ENCODE measurements at regions not wholly inside any gene's neighbourhood (a gene's known extent, or its start where the extent isn't known, plus 50 kb on each side); places are given as distances from the start of the nearest gene placed in this dataset.

DNA sequence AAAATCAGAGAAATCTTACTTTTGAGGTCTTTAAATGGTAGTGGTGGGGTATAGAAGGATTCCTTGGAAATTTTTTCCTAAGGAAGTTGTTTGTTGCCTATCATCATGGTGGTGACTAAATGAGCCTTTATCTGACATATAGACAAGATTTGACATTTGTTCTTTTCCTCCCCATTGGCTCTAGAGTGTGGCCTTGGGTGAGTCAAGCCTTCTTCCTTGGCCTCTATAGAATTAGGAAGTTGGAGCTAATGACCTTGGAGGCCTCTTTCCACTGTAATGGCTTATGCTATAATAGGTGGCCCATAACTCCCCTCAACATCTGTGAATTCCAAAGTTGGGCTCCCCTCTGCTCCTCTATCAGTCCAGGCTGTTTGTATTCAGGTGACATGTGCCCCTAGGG is 79.1 kb upstream of the HNF1B start:
- Histone ChIP-seq H3K36me3 (no peaks in the 10 kb centered on the region), H3K9me3 (no peaks in the 10 kb centered on the region), H3K4me1 (ENCODE audit: control insufficient read depth in 1 of 2, insufficient read depth in 1 of 2, low read depth in 1 of 2, low read length in 1 of 2) (peaks cover 22 to 24% of the 10 kb centered on the region in 2 experiments), H3K27ac (no peak overlapping the region), H3K27me3 (no peaks in the 10 kb centered on the region), H3K4me3 (ENCODE audit: low read depth in 1 of 2, low read length in 1 of 2) (no peak overlapping the region)
- TF ChIP-seq CTCF (IDR thresholded peaks at IDR 0.05) = no peak

DNA sequence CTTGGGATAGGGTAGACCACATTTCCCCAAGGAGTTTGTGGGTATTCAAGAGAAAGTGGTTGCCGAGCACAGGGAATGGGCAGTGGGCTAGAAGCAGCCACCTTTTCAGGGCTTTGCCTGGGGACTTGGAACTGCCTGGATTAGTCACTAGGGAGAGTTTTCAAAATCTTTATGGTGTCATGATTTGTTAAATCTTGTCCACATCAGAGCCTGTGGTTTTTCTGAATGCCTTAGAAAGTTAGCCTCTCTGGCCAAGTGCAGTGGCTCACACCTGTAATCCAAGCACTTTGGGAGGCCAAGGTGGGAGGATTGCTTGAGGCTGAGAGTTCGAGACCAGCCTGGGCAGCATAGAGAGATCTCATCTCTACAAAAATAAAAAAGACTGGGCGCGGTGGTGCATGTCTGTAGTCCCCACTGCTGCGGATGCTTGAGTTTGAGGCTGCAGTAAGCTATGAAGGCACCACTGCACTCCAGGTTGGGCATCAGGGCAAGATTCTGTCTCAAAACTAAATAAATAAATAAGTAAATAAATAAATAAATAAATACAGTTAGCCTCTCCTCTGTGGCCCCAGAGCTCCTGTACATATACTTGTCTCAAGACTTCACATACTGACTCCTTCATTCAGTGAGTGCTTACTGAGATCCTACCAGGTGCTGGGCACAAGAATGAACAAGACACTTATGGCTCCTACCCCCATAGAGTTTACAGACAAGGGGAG is 76.3 kb upstream of the HNF1B start:
- no peaks in the 10 kb centered on the region for H3K27me3 ChIP-seq
- peaks cover under 1 to 1% of the 10 kb centered on the region in 2 experiments for H3K4me1 ChIP-seq (ENCODE audit: control insufficient read depth in 1 of 2, insufficient read depth in 1 of 2, low read depth in 1 of 2, low read length in 1 of 2)
- TF ChIP-seq CTCF (IDR thresholded peaks at IDR 0.05) = no peak
- H3K36me3 ChIP-seq = no peaks in the 10 kb centered on the region
- no peaks in the 10 kb centered on the region for H3K9me3 ChIP-seq
- no peak overlapping the region for H3K4me3 ChIP-seq (ENCODE audit: low read depth in 1 of 2, low read length in 1 of 2)
- H3K27ac ChIP-seq = no peak overlapping the region

- no peaks in the 10 kb centered on the region for H3K27me3 ChIP-seq
- H3K9me3 ChIP-seq = no peaks in the 10 kb centered on the region
- no peaks in the 10 kb centered on the region for H3K36me3 ChIP-seq
- no peak for TF ChIP-seq CTCF (IDR thresholded peaks at IDR 0.05)
- H3K4me1 ChIP-seq (ENCODE audit: control insufficient read depth in 1 of 2, insufficient read depth in 1 of 2, low read depth in 1 of 2, low read length in 1 of 2) = peaks cover 0 to under 1% of the 10 kb centered on the region in 2 experiments
- no peak overlapping the region for H3K27ac ChIP-seq
- no peak overlapping the region for H3K4me3 ChIP-seq (ENCODE audit: low read depth in 1 of 2, low read length in 1 of 2)
Measured at GRCh38 chr17:37820313-37820994, 75.6 kb upstream of the HNF1B start.

GRCh38 chr17:37818689-37819088 is 73.8 kb upstream of the HNF1B start:
- H3K36me3 ChIP-seq = no peaks in the 10 kb centered on the region
- H3K27ac ChIP-seq = no peak overlapping the region
- H3K9me3 ChIP-seq = no peaks in the 10 kb centered on the region
- no peaks in the 10 kb centered on the region for H3K27me3 ChIP-seq
- H3K4me1 ChIP-seq (ENCODE audit: control insufficient read depth in 1 of 2, insufficient read depth in 1 of 2, low read depth in 1 of 2, low read length in 1 of 2) = peaks cover 0 to 3% of the 10 kb centered on the region in 2 experiments
- no peak overlapping the region for H3K4me3 ChIP-seq (ENCODE audit: low read depth in 1 of 2, low read length in 1 of 2)
- no peak for TF ChIP-seq CTCF (IDR thresholded peaks at IDR 0.05)

- Histone ChIP-seq H3K36me3 (no peaks in the 10 kb centered on the region), H3K9me3 (no peaks in the 10 kb centered on the region), H3K27me3 (no peaks in the 10 kb centered on the region), H3K27ac (no peak overlapping the region), H3K4me3 (ENCODE audit: low read depth in 1 of 2, low read length in 1 of 2) (no peak overlapping the region), H3K4me1 (ENCODE audit: control insufficient read depth in 1 of 2, insufficient read depth in 1 of 2, low read depth in 1 of 2, low read length in 1 of 2) (peaks cover 0 to 3% of the 10 kb centered on the region in 2 experiments)
- TF ChIP-seq CTCF (IDR thresholded peaks at IDR 0.05) = no peak
Measured at GRCh38 chr17:37816950-37817349, 72.1 kb upstream of the HNF1B start.

All from neutrophil (primary cell).